OCI-LY3 (cell line): ENCODE measurements at regions not wholly inside any gene's neighbourhood (a gene's known extent, or its start where the extent isn't known, plus 50 kb on each side); places are given as distances from the start of the nearest gene placed in this dataset.

Experiments
- CTCF ChIP-seq: fragments of 200-600, 300-600 bp; sonication (generic); IDR thresholded peaks from 2 replicates; pipeline ENCODE4 v1.5.1; 2014; ENCODE audit warnings: antibody characterized with exemption, low read length, low read depth
- EZH2phosphoT487 ChIP-seq: fragments of 200-600 bp; shearing (Covaris generic); IDR thresholded peaks from 2 replicates; pipeline ENCODE4 v1.6.1; 2018; ENCODE audit warnings: antibody characterized with exemption, mixed run types, low read depth

- TF ChIP-seq CTCF, result no peak
- TF ChIP-seq EZH2phosphoT487, result no peak
Measured at GRCh38 chr5:69039829-69040228, 54.0 kb upstream of the SLC30A5 start.
